Stimulated activated naive CD4-positive, alpha-beta T cell (primary cell): ENCODE measurements at regions not wholly inside any gene's neighbourhood (a gene's known extent, or its start where the extent isn't known, plus 50 kb on each side); places are given as distances from the start of the nearest gene placed in this dataset.
"Not testable (repeated sequence)": the region's sequence is repeated elsewhere in the genome, so short reads cannot be mapped to it uniquely, and the experiment has no call there.

Experiments used
- DNase-seq, 6 experiments: peaks; one replicate each; lab custom pipeline; 2025; lab: John Stamatoyannopoulos, UW

GRCh38 chr5:68067291-68067690, 148.3 kb upstream of the PIK3R1 start:
- DNase-seq: no peak

- no peak for DNase-seq
Observed at GRCh38 chr5:68066277-68066955, 149.1 kb upstream of the PIK3R1 start.

- DNase-seq: not testable (repeated sequence)
Observed at GRCh38 chr5:68065321-68065720, 150.2 kb upstream of the PIK3R1 start.

GRCh38 chr5:68060382-68060781, 155.2 kb upstream of the PIK3R1 start:
- no peak for DNase-seq

GRCh38 chr5:68057191-68057590, 158.4 kb upstream of the PIK3R1 start:
- no peak for DNase-seq

GRCh38 chr5:68055686-68056085, 159.9 kb upstream of the PIK3R1 start:
- no peak for DNase-seq

GRCh38 chr5:68054638-68055037, 160.9 kb upstream of the PIK3R1 start:
- DNase-seq: no peak

- DNase-seq: no peak
Observed at GRCh38 chr5:68053202-68053601, 162.4 kb upstream of the PIK3R1 start.

- no peak for DNase-seq
Observed at GRCh38 chr5:68049053-68049713, 166.4 kb upstream of the PIK3R1 start.

GRCh38 chr5:68048516-68048915, 167.0 kb upstream of the PIK3R1 start:
- DNase-seq: no peak

- not testable (repeated sequence) for DNase-seq
Observed at GRCh38 chr5:68048054-68048453, 167.5 kb upstream of the PIK3R1 start.

- DNase-seq: no peak
Observed at GRCh38 chr5:68047035-68047434, 168.5 kb upstream of the PIK3R1 start.

GRCh38 chr5:68046445-68046844, 169.1 kb upstream of the PIK3R1 start:
- DNase-seq: no peak

- no peak for DNase-seq
Observed at GRCh38 chr5:68041293-68041692, 174.3 kb upstream of the PIK3R1 start.

GRCh38 chr5:68037546-68037945, 178.0 kb upstream of the PIK3R1 start:
- DNase-seq: no peak

GRCh38 chr5:68033961-68034571, 181.5 kb upstream of the PIK3R1 start:
- no peak for DNase-seq

GRCh38 chr5:68033029-68033428, 182.5 kb upstream of the PIK3R1 start:
- DNase-seq: no peak

GRCh38 chr5:68032216-68032762, 183.3 kb upstream of the PIK3R1 start:
- DNase-seq: no peak

- DNase-seq: no peak
Observed at GRCh38 chr5:68028131-68028727, 187.3 kb upstream of the PIK3R1 start.

GRCh38 chr5:68027519-68027918, 188.0 kb upstream of the PIK3R1 start:
- DNase-seq: no peak

GRCh38 chr5:68026092-68026885, 189.3 kb upstream of the PIK3R1 start:
- DNase-seq: no peak

GRCh38 chr5:68024426-68024825, 191.1 kb upstream of the PIK3R1 start:
- no peak for DNase-seq
